ENCODE measurements at regions not wholly inside any gene's neighbourhood (a gene's known extent, or its start where the extent isn't known, plus 50 kb on each side); places are given as distances from the start of the nearest gene placed in this dataset.

DNA sequence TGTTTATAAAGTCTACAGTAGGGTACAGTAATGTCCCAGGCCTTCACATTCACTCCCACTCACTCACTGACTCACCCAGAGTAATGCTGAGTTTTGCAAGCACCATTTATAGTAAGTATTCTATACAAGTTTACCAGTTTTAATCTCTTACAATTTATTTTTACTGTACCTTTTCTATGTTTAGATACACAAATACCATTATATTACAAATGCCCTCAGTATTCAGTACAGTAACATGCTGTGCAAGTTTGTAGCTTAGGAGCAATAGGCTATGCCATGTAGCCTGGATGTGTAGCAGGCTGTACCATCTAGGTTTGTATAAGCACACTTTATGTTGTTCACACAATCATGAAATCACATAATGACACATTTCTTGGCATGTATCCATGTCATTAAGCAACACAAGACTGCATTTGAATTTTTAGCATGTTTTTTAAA lies 673.6 kb downstream of the CD109 start:
- TF ChIP-seq, protein P1, sequence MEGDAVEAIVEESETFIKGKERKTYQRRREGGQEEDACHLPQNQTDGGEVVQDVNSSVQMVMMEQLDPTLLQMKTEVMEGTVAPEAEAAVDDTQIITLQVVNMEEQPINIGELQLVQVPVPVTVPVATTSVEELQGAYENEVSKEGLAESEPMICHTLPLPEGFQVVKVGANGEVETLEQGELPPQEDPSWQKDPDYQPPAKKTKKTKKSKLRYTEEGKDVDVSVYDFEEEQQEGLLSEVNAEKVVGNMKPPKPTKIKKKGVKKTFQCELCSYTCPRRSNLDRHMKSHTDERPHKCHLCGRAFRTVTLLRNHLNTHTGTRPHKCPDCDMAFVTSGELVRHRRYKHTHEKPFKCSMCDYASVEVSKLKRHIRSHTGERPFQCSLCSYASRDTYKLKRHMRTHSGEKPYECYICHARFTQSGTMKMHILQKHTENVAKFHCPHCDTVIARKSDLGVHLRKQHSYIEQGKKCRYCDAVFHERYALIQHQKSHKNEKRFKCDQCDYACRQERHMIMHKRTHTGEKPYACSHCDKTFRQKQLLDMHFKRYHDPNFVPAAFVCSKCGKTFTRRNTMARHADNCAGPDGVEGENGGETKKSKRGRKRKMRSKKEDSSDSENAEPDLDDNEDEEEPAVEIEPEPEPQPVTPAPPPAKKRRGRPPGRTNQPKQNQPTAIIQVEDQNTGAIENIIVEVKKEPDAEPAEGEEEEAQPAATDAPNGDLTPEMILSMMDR (conservative IDR thresholded peaks at IDR 0.05; ENCODE audit: low read length) = no peak
- TF ChIP-seq EZH2phosphoT487 (IDR thresholded peaks at IDR 0.05; ENCODE audit: borderline replicate concordance, low read depth, low read length) = no peak
